HEK293 (cell line): ENCODE measurements at regions not wholly inside any gene's neighbourhood (a gene's known extent, or its start where the extent isn't known, plus 50 kb on each side); places are given as distances from the start of the nearest gene placed in this dataset.

Source experiments
- CTCF ChIA-PET: fragments of 350-600 bp; formaldehyde crosslinking; extraction: SDS; loops from one replicate; lab custom pipeline; 2021; ENCODE audit warnings: antibody characterized with exemption; lab: Yijun Ruan, JAX
- POLR2A ChIA-PET: fragments of 300-600 bp; formaldehyde crosslinking; extraction: SDS; loops from one replicate; lab custom pipeline; 2020; ENCODE audit warnings: antibody characterized with exemption, inconsistent platforms; lab: Yijun Ruan, JAX
- H3K27ac ChIP-seq: fragments of 200-500 bp; sonication (Bioruptor generic); 2 replicates; pipeline ENCODE4 v1.5.1; 2014; ENCODE audit warnings: low read depth, low read length, control low read depth, inconsistent platforms; ENCODE audit errors: extremely low read depth
- H3K36me3 ChIP-seq, 2 experiments: fragments of 200-500 bp in 1 of 2; sonication (Bioruptor generic) in 1 of 2; 1 replicate in 1 of 2; 2 replicates in 1 of 2; pipeline ENCODE4 v1.5.1; 2014 to 2017; ENCODE audit warnings: inconsistent platforms in 2 of 2, low read length in 2 of 2; ENCODE audit not compliant: control insufficient read depth in 2 of 2, insufficient read depth in 1 of 2
- H3K4me1 ChIP-seq: fragments of 200-500 bp; sonication (Bioruptor generic); 2 replicates; pipeline ENCODE4 v1.5.1; 2014; ENCODE audit warnings: mild to moderate bottlenecking, low read length, inconsistent platforms; ENCODE audit not compliant: control insufficient read depth, insufficient read depth
- H3K4me3 ChIP-seq: 2 replicates; pipeline ENCODE4 v1.5.1; 2011; ENCODE audit warnings: low read depth, mild to moderate bottlenecking, control low read depth, low read length, moderate library complexity
- H3K9me3 ChIP-seq: fragments of 200-500 bp; sonication (Bioruptor generic); 2 replicates; pipeline ENCODE4 v1.5.1; 2014; ENCODE audit warnings: low read depth, low read length, inconsistent platforms; ENCODE audit not compliant: control insufficient read depth, insufficient read depth
- BCL6B ChIP-seq: fragments of 450-650 bp; formaldehyde crosslinking; IDR thresholded peaks from 2 replicates; pipeline ENCODE4 v1.5.1; 2017; ENCODE audit warnings: missing biosample characterization, missing genetic modification characterization
- KLF10 ChIP-seq: fragments of 450-650 bp; IDR thresholded peaks from 2 replicates; pipeline ENCODE4 v1.5.1; 2018; ENCODE audit warnings: missing biosample characterization, mild to moderate bottlenecking, missing genetic modification characterization
- ZBTB49 ChIP-seq: fragments of 450-650 bp; formaldehyde crosslinking; IDR thresholded peaks from 2 replicates; pipeline ENCODE4 v1.5.1; 2016; ENCODE audit warnings: missing biosample characterization, missing genetic modification characterization, low read depth
- ZBTB6 ChIP-seq: fragments of 450-650 bp; formaldehyde crosslinking; IDR thresholded peaks from 2 replicates; pipeline ENCODE4 v1.5.1; 2017; ENCODE audit warnings: missing biosample characterization, missing genetic modification characterization
- ZFP37 ChIP-seq: fragments of 450-650 bp; formaldehyde crosslinking; IDR thresholded peaks from 2 replicates; pipeline ENCODE4 v1.5.1; 2016; ENCODE audit warnings: missing biosample characterization, missing genetic modification characterization
- ZIC2 ChIP-seq: fragments of 450-650 bp; formaldehyde crosslinking; IDR thresholded peaks from 2 replicates; pipeline ENCODE4 v1.5.1; 2016; ENCODE audit warnings: missing biosample characterization, missing genetic modification characterization
- ZNF148 ChIP-seq: fragments of 450-650 bp; formaldehyde crosslinking; IDR thresholded peaks from 2 replicates; pipeline ENCODE4 v1.5.0; 2017; ENCODE audit warnings: missing biosample characterization, missing genetic modification characterization, borderline replicate concordance
- ZNF211 ChIP-seq: fragments of 450-650 bp; formaldehyde crosslinking; IDR thresholded peaks from 2 replicates; pipeline ENCODE4 v1.5.1; 2016; ENCODE audit warnings: low read depth, missing biosample characterization, missing genetic modification characterization
- ZNF362 ChIP-seq: fragments of 450-650 bp; formaldehyde crosslinking; IDR thresholded peaks from 2 replicates; pipeline ENCODE4 v1.5.1; 2016; ENCODE audit warnings: missing biosample characterization, missing genetic modification characterization
- ZNF398 ChIP-seq: fragments of 450-650 bp; formaldehyde crosslinking; IDR thresholded peaks from 2 replicates; pipeline ENCODE4 v1.5.1; 2017; ENCODE audit warnings: missing biosample characterization, missing genetic modification characterization
- ZNF501 ChIP-seq: fragments of 450-650 bp; formaldehyde crosslinking; IDR thresholded peaks from 2 replicates; pipeline ENCODE4 v1.5.1; 2016; ENCODE audit warnings: missing biosample characterization, missing genetic modification characterization
- ZNF510 ChIP-seq: fragments of 450-650 bp; formaldehyde crosslinking; IDR thresholded peaks from 2 replicates; pipeline ENCODE4 v1.5.1; 2018; ENCODE audit warnings: mild to moderate bottlenecking, missing genetic modification characterization, missing biosample characterization; ENCODE audit not compliant: insufficient replicate concordance
- ZNF623 ChIP-seq: fragments of 450-650 bp; formaldehyde crosslinking; IDR thresholded peaks from 2 replicates; pipeline ENCODE4 v1.5.1; 2016; ENCODE audit warnings: missing biosample characterization, missing genetic modification characterization
- ZNF707 ChIP-seq: fragments of 450-650 bp; formaldehyde crosslinking; IDR thresholded peaks from 2 replicates; pipeline ENCODE4 v1.5.1; 2016; ENCODE audit warnings: missing biosample characterization, missing genetic modification characterization

- TF ChIP-seq ZBTB6 (tag by site-specific recombination) = no peak
- no peak for TF ChIP-seq ZNF211 (tag by site-specific recombination)
- no peak for TF ChIP-seq ZBTB49 (tag by site-specific recombination)
- TF ChIP-seq ZNF623 (tag by site-specific recombination) = no peak
- no peak for TF ChIP-seq ZNF501 (tag by site-specific recombination)
- TF ChIP-seq ZNF362 (tag by site-specific recombination) = no peak
- no peak for TF ChIP-seq ZFP37 (tag by site-specific recombination)
- no peak for TF ChIP-seq ZNF148 (tag by site-specific recombination)
- no peak for TF ChIP-seq ZNF398
Observed at GRCh38 chr4:24180586-24180985, 290.7 kb upstream of the PPARGC1A start (continued).

- CTCF ChIA-PET = no interaction called here
- TF ChIP-seq ZNF707 (no peak), BCL6B (no peak), ZIC2 (tag by site-specific recombination) (no peak), ZNF510 (tag by site-specific recombination) (no peak), KLF10 (tag by site-specific recombination) (no peak)
- POLR2A ChIA-PET = no interaction called here
Observed at GRCh38 chr4:24179201-24179840, 289.5 kb upstream of the PPARGC1A start.

More at GRCh38 chr4:24179201-24179840, 289.5 kb upstream of the PPARGC1A start:
- H3K4me1 ChIP-seq = no peaks in the 10 kb centered on the region
- no peaks in the 10 kb centered on the region for H3K36me3 ChIP-seq
- H3K27ac ChIP-seq = no peak overlapping the region
- no peak overlapping the region for H3K4me3 ChIP-seq
- no peaks in the 10 kb centered on the region for H3K9me3 ChIP-seq
